ENCODE measurements at regions not wholly inside any gene's neighbourhood (a gene's known extent, or its start where the extent isn't known, plus 50 kb on each side); places are given as distances from the start of the nearest gene placed in this dataset.
A peak's percentile ranks its signal among the peaks of the same experiment; 100 is the strongest.

DNA sequence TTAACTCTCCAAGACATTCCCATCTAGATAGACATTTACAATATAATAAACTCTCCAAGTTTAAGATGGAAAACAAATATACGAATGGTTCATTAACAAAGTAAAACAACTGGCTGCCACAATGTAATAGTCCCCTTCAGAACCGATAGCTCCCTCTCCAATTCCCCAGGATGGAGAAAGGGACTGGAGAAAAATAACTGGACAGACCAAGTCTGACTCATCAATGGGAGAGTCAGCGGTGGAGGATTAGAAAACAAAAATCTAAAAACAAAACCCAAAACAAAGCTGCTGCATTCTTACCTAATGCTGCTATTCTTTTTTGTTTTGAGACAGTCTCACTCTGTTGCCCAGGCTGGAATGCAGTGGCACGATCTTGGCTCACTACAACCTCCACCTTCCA, 468.1 kb downstream of the SHQ1 start:
- no peak for DNase-seq (ENCODE audit: low read depth in 1 of 2, low spot score in 1 of 2)

DNA sequence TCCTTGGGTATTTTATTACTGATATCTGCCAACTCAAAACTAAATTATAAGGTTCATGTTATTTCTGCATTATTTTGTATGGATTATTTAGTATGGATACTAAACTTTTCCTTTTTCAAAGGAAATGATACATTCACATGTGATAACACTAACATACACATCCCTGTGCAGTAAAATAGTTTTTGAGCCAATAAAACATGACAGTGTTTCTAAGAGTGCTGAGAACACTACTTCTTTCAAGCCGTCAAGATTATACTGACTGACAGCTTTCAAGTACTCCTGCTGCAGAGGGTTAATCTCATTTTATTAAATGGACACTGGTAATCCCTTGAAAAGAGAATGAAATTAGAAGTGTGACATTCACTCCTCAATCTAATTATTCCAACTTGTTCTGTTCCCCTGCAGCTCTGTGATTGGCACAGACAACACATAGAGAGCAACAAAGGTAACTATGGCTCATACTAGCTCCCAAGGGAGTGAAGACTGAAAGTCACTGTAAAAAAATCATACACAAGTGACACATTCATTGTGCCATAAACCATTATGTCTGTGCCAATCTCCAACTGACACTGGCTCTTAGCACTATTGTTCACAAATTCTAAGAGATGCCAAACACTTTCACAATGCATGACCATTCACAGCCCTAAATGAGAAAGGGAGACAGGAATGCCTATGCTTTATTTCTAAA, 468.6 kb downstream of the SHQ1 start:
- DNase-seq (ENCODE audit: low read depth in 1 of 2, low spot score in 1 of 2): no peak

- DNase-seq (ENCODE audit: low read depth in 1 of 2, low spot score in 1 of 2): no peak
Observed at GRCh38 chr3:72378287-72378686, 470.0 kb downstream of the SHQ1 start.

DNA sequence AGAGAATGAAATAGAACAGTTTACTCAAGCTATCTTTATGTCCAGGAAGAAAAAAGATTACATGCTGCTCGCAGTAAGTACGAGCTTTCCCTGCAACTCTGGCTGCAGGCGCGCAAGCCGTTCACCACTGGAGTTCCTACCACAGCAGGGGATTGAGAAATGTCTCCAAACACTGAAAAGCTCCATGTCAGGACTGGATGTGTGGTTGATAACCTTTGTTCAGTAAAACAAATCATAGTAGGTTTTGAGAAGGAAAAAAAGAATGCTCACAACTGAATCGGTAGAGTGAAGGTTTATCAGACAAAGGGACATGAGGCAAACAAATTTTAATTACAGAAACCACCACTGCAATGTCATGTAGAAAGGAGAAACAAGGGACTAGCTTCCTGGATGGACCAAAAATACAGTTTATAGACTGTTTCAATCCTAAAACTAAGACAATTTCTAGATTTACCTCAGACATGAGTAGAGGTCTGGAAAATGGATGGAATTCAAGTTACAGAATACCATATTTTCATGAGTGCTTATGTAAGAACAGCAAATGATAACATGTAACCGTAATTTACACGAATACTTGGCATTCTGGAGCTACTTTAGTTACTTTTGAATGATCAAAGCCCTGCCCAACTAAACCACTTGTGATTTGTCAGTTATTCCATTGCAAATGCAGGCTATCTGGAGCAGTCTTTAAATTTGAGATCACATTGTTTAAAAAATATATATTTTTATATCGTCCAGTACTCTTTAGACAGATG, 471.1 kb downstream of the SHQ1 start:
- no peak for DNase-seq (ENCODE audit: low read depth in 1 of 2, low spot score in 1 of 2)

GRCh38 chr3:72375237-72376076, 472.8 kb downstream of the SHQ1 start:
- peak in 1 of 2 donors; percentile 36 for DNase-seq (ENCODE audit: low read depth in 1 of 2, low spot score in 1 of 2)

DNA sequence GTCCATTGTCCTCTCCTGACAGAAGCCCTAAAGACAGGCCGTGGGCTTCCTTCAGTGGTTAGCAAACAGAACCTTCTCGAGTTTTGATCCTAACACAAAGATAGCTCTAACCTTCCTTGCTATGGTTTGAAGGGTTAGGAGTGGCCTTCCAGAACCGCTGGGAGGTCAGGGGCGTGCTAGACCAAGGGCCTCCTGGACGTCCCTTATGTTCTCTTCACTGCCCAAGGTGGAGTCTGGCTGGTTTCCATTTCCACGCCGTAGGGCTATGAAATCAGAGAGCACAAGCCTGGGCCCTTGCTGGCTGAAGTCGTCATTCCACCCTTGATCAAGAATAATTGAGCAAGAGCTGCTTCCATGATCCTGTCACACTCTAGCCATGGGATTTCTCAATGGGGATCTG, 475.1 kb downstream of the SHQ1 start:
- DNase-seq (ENCODE audit: low read depth in 1 of 2, low spot score in 1 of 2): no peak

DNA sequence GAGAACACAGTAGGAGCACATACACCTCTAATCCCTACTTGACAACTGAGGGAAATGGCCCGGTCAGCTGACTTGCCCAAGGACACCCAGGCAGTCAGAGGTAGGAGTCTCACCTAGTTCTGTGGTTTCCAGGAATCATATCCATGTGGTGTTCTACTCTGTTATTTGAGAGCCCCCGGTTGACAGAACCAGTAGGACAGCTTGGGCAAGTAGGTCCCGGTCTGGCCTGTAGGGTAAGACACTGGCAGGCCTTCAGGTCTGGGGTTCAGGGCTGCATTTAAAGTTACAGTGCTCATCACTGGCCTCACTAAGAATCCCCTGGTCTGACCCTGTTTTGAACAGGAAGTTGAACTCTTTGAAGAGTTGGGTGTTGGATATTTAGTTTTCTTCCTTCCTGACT, 476.1 kb downstream of the SHQ1 start:
- DNase-seq (ENCODE audit: low read depth in 1 of 2, low spot score in 1 of 2): no peak

DNA sequence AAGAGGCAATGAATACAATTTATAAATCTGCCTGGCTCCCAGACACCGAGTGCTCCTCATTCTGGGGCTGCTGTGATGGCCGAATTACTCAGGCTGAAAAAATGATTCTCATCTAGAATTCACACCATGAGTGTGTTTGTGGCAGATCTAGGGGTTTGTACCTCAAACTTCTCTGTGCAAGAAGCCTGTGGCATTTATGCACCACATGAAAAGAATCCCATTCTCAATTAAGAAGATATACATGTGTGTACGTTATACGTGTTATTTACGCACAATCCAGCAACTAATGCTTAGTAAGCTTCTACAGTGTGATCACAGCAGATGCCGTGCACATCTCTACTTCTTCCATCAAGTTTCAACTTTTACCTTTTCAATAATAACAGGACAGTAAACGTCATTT, 476.8 kb downstream of the SHQ1 start:
- DNase-seq (ENCODE audit: low read depth in 1 of 2, low spot score in 1 of 2): no peak

- no peak for DNase-seq (ENCODE audit: low read depth in 1 of 2, low spot score in 1 of 2)
Observed at GRCh38 chr3:72370947-72371346, 477.3 kb downstream of the SHQ1 start.

- DNase-seq (ENCODE audit: low read depth in 1 of 2, low spot score in 1 of 2): no peak
Observed at GRCh38 chr3:72369681-72370080, 478.6 kb downstream of the SHQ1 start.

DNA sequence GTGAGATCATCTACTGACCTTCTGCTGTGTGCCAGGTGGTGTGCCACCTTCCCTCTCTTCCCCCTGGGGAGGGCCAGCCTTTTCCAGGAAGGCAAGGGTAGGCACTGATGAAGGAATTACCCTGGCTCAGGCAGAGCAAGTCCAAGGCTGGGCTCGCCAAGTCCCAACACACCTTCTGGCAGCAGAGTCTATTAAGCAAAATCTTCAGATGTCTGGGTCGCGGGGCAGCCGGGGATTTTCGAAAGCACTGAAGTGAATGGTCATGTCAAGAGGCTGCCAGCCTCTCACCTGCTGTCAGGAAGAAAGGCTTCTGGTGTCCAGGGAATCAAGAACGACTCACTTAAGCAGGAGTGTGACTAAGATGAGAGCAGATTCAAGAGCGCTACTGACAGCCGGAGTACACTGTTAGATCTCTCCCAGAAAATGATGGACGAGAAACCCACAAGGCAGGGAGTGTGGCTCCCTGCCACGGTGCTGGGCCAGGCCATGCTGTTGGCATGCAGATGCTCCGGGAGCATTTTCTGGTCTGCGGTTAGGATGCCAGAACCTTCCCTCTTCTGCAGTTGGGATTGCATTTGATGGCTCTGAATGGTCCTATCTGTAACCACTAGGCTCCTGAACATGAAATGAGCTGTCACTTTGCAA, 479.8 kb downstream of the SHQ1 start:
- DNase-seq (ENCODE audit: low read depth in 1 of 2, low spot score in 1 of 2): no peak

- DNase-seq (ENCODE audit: low read depth in 1 of 2, low spot score in 1 of 2): no peak
Observed at GRCh38 chr3:72361990-72362389, 486.3 kb downstream of the SHQ1 start.

DNA sequence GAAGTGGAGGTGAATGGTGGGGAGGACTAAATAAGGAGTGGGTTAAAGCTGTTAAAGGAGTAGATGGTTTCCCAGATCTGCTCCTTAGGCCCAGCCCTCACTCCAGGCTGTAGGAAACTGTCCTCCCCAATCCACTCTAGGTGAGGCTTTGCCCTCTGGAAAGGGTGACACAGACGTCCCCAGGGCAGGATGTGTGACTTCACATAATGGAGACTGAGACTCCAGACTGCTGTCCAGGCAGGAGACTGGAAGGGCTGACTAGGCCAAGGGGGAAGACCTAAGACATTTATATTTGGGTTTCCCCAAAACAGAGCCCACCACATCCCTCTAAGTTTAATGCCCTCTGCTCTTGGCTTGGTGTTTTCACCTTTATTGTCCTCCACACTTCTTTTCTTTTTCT, 488.5 kb downstream of the SHQ1 start:
- DNase-seq (ENCODE audit: low read depth in 1 of 2, low spot score in 1 of 2): no peak

GRCh38 chr3:72355168-72355567, 493.1 kb downstream of the SHQ1 start:
- DNase-seq (ENCODE audit: low read depth in 1 of 2, low spot score in 1 of 2): no peak

DNA sequence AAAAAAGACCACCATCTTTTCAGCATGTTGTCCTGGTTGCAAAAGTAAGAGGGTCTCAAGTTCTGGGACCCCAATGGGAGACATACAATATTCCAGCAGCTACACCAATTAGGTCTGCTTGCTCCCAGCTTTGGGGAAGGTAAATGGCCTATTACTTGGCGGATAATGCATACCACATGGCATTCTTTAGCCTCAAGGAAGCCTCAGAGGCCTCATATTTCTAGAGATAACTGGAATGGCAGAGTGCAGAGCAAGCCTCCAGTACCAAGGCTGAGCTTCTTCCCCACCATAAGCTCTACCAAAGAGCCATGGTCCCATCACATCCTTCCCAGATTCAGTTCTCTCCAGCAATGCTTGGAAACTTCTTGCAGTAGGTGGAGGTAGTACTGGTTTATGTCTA, 493.8 kb downstream of the SHQ1 start:
- no peak for DNase-seq (ENCODE audit: low read depth in 1 of 2, low spot score in 1 of 2)

GRCh38 chr3:72353236-72354128, 494.8 kb downstream of the SHQ1 start:
- no peak for DNase-seq (ENCODE audit: low read depth in 1 of 2, low spot score in 1 of 2)

DNA sequence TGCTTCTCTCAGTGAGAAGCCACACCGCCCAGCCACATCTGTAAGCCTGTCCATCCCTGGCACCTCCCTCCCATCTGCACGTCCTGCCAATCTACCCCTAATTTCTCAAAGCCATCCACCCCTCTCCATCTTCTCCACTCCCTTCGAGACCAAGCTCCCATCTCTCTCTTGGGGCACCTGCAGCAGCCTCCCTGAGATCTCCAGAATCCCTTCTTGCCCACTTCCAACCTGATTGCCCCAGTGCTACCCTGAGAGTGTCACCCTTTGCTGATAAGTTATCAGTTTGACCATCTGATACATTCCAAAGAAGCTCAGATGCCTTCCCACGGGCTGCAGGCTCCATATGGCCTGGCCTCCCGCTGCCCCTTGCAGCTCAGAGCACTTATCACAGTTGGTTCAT, 496.1 kb downstream of the SHQ1 start:
- no peak for DNase-seq (ENCODE audit: low read depth in 1 of 2, low spot score in 1 of 2)

DNA sequence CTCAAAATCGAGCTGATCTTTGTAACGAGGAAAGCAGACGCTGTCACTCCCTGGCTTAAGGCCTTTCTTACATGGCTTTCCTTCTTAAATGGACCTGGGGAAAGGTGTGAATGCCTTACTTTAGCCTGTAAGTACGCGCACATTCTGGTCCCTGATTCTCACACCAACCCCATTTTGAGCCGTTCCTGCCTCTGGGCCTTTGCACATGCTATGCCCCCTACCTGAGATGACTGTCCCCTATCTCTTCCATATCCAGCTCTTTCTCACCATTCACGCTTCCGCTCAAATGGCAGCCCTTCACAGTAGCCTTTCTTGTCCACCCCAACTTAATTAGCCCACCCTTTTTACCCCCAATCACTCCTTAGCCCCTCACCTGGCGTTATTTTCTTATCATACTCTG, 496.7 kb downstream of the SHQ1 start:
- no peak for DNase-seq (ENCODE audit: low read depth in 1 of 2, low spot score in 1 of 2)

- no peak for DNase-seq (ENCODE audit: low read depth in 1 of 2, low spot score in 1 of 2)
Observed at GRCh38 chr3:72350761-72351505, 497.3 kb downstream of the SHQ1 start.

GRCh38 chr3:72348357-72348756, 499.9 kb downstream of the SHQ1 start:
- no peak for DNase-seq (ENCODE audit: low read depth in 1 of 2, low spot score in 1 of 2)
